B cell (primary cell): ENCODE measurements at regions not wholly inside any gene's neighbourhood (a gene's known extent, or its start where the extent isn't known, plus 50 kb on each side); places are given as distances from the start of the nearest gene placed in this dataset.

Source experiments
- CTCF ChIP-seq: fragments of 200-600 bp; IDR thresholded peaks from one replicate; pipeline ENCODE4 v1.8.0; 2022; ENCODE audit warnings: antibody characterized with exemption, mild to moderate bottlenecking
- EZH2 ChIP-seq: IDR thresholded peaks from 2 replicates; pipeline ENCODE4 v1.6.1; 2012; ENCODE audit warnings: borderline replicate concordance, low read depth, mild to moderate bottlenecking, moderate library complexity, low read length; ENCODE audit not compliant: insufficient read depth, poor library complexity, severe bottlenecking

DNA sequence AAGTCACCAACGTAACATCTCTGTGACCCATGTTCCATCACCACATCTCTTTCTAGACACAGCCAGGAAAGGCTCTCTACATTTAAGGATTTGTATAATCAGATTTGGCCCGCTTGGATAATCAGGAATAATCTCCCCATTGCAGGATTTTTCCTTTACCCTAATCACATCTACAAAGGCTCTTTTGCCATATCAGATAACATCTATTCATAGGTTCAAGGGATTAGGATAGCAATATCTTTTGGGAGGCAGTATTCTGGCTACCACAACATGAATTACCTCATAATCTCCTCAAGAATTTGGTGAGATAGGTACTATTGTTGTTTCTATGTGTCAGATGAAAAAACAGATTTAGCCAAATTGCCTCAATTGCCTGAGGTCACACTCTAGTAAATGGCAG, 142.8 kb upstream of the UBASH3B start:
- TF ChIP-seq CTCF, result no peak
- TF ChIP-seq EZH2, result no peak
